Endothelial cell of umbilical vein (primary cell): ENCODE measurements at regions not wholly inside any gene's neighbourhood (a gene's known extent, or its start where the extent isn't known, plus 50 kb on each side); places are given as distances from the start of the nearest gene placed in this dataset.

ENCODE experiments used
- BruUV-seq: library from RNA; stranded (reverse); fragments of 400-500 nt; replicated peaks from 2 replicates; lab custom pipeline; 2021; lab: Mats Ljungman, UMichigan
- CTCF ChIA-PET: fragments of 300-600, 350-600 bp; sonication (Branson Sonifier 250); formaldehyde crosslinking; loops from one replicate; lab custom pipeline; 2021; ENCODE audit warnings: antibody characterized with exemption, inconsistent platforms; lab: Charles Lee
- POLR2A ChIA-PET: fragments of 300-600, 350-600 bp; sonication (Branson Sonifier 250); formaldehyde crosslinking; loops from one replicate; lab custom pipeline; 2021; ENCODE audit warnings: antibody characterized with exemption, inconsistent platforms; lab: Charles Lee
- DNase-seq: peaks from one replicate; pipeline ENCODE4 v3.0.0-alpha.2; 2011; ENCODE audit warnings: low read depth, low spot score
- FAIRE-seq: peaks from 2 replicates; lab custom pipeline; 2011; peaks lifted over from hg19 to GRCh38; lab: Jason Lieb, UNC
- H2AFZ ChIP-seq: 2 replicates; pipeline ENCODE4 v1.6.0; 2012; ENCODE audit warnings: low read depth, low read length, control low read depth, inconsistent platforms
- H3K27ac ChIP-seq: 2 replicates; pipeline ENCODE4 v1.5.1; 2011; ENCODE audit warnings: low read depth, mild to moderate bottlenecking, control low read depth, low read length, moderate library complexity; ENCODE audit not compliant: insufficient read depth
- H3K27me3 ChIP-seq, 2 experiments: 2 replicates each; pipeline versions ENCODE4 v1.6.0 to v1.6.1; 2011; ENCODE audit warnings: low read length in 2 of 2, mixed read lengths in 1 of 2; ENCODE audit not compliant: control insufficient read depth in 2 of 2, insufficient read depth in 2 of 2
- H3K36me3 ChIP-seq, 2 experiments: 2 replicates in 1 of 2; 3 replicates in 1 of 2; pipeline ENCODE4 v1.5.1; 2011; ENCODE audit warnings: low read length in 2 of 2, mild to moderate bottlenecking in 1 of 2, moderate library complexity in 1 of 2; ENCODE audit not compliant: control insufficient read depth in 2 of 2, insufficient read depth in 2 of 2; ENCODE audit errors: extremely low read depth in 1 of 2
- H3K4me1 ChIP-seq: 3 replicates; pipeline ENCODE4 v1.5.1; 2011; ENCODE audit warnings: mild to moderate bottlenecking, low read length; ENCODE audit not compliant: control insufficient read depth, insufficient read depth; ENCODE audit errors: extremely low read depth
- H3K4me2 ChIP-seq: 2 replicates; pipeline ENCODE4 v1.6.1; 2011; ENCODE audit warnings: low read length, control low read depth, mixed read lengths; ENCODE audit not compliant: insufficient read depth
- H3K4me3 ChIP-seq, 3 experiments: fragments of 200-600 bp in 1 of 3; sonication (generic), shearing (Covaris generic) in 1 of 3; replicated peaks in 1 of 3; 2 replicates each; pipeline ENCODE4 v1.5.1; 2011 to 2016; ENCODE audit warnings: control low read depth in 3 of 3, low read length in 3 of 3, mild to moderate bottlenecking in 2 of 3, inconsistent platforms in 1 of 3, low read depth in 1 of 3, moderate library complexity in 1 of 3; ENCODE audit not compliant: insufficient read depth in 1 of 3
- H3K79me2 ChIP-seq: 2 replicates; pipeline ENCODE4 v1.6.0; 2012; ENCODE audit warnings: low read length, inconsistent platforms; ENCODE audit not compliant: control insufficient read depth, insufficient read depth
- H3K9ac ChIP-seq: replicated peaks from 2 replicates; pipeline ENCODE3; 2011; ENCODE audit warnings: low read length, control low read depth; ENCODE audit not compliant: insufficient read depth; ENCODE audit errors: extremely low read depth
- H3K9me1 ChIP-seq: replicated peaks from 3 replicates; pipeline ENCODE4 v1.6.0; 2011; ENCODE audit warnings: mild to moderate bottlenecking, low read length; ENCODE audit not compliant: control insufficient read depth, insufficient read depth; ENCODE audit errors: extremely low read depth
- H3K9me3 ChIP-seq: replicated peaks from 2 replicates; pipeline ENCODE4 v1.5.1; 2012; ENCODE audit warnings: low read length, inconsistent platforms; ENCODE audit not compliant: control insufficient read depth, insufficient read depth
- H4K20me1 ChIP-seq: replicated peaks from 2 replicates; pipeline ENCODE3; 2011; ENCODE audit warnings: mild to moderate bottlenecking, low read length; ENCODE audit not compliant: control insufficient read depth, insufficient read depth; ENCODE audit errors: extremely low read depth
- CTCF ChIP-seq, 2 donors: IDR thresholded peaks; 1 replicate in 1 of 2; 2 replicates in 1 of 2; pipeline ENCODE4 v1.5.1; 2011; ENCODE audit warnings: low read length in 2 of 2, mild to moderate bottlenecking in 2 of 2, moderate library complexity in 2 of 2, control low read depth in 1 of 2, inconsistent platforms in 1 of 2, low read depth in 1 of 2; ENCODE audit not compliant: insufficient read depth in 1 of 2; ENCODE audit errors: extremely low read depth in 1 of 2
- EZH2 ChIP-seq: IDR thresholded peaks from 2 replicates; pipeline ENCODE4 v1.6.1; 2012; ENCODE audit warnings: borderline replicate concordance, low read depth, mild to moderate bottlenecking, moderate library complexity, low read length, inconsistent platforms; ENCODE audit not compliant: severe bottlenecking
- FOS ChIP-seq: IDR thresholded peaks from 2 replicates; pipeline ENCODE4 v1.6.1; 2011; ENCODE audit warnings: mild to moderate bottlenecking, low read length, moderate library complexity, borderline replicate concordance; ENCODE audit not compliant: insufficient read depth
- GATA2 ChIP-seq: IDR thresholded peaks from 2 replicates; pipeline ENCODE4 v1.7.0; 2011; ENCODE audit warnings: low read depth, mild to moderate bottlenecking, moderate library complexity, mixed read lengths, low read length; ENCODE audit not compliant: insufficient read length, insufficient read depth
- JUN ChIP-seq: IDR thresholded peaks from 2 replicates; pipeline ENCODE4 v1.6.1; 2011; ENCODE audit warnings: borderline replicate concordance, low read depth; ENCODE audit not compliant: insufficient read length, insufficient read depth
- MAX ChIP-seq: IDR thresholded peaks from 2 replicates; pipeline ENCODE4 v1.6.1; 2011; ENCODE audit not compliant: insufficient read depth, insufficient read length
- MYC ChIP-seq: IDR thresholded peaks from one replicate; pipeline ENCODE4 v1.6.1; 2011; ENCODE audit warnings: mild to moderate bottlenecking, low read depth, low read length
- POLR2A ChIP-seq: IDR thresholded peaks from 2 replicates; pipeline ENCODE4 v1.6.1; 2012; ENCODE audit warnings: low read depth, mild to moderate bottlenecking, control low read depth, low read length
- POLR2AphosphoS5 ChIP-seq: IDR thresholded peaks from 2 replicates; pipeline ENCODE4 v1.6.1; 2012; ENCODE audit warnings: low read depth, mild to moderate bottlenecking, control low read depth, low read length, moderate library complexity; ENCODE audit not compliant: insufficient read depth
- dilution Hi-C: fragments of 300-500 bp; cut with MboI; formaldehyde crosslinking; loops from one replicate; pipeline ENCODE4 v1.15.0; 2019; ENCODE audit warnings: low sequenced_read_pairs; ENCODE audit not compliant: extremely low pct_ligation_motif_present
- intact Hi-C: fragments of 100-400 bp; cut with micrococcal nuclease; formaldehyde crosslinking; loops from one replicate; pipeline ENCODE4 v1.10.0; 2022

GRCh38 chr20:56690531-56691175 lies 61.5 kb downstream of the TFAP2C start:
- H3K4me2 ChIP-seq = no peak overlapping the region

More at GRCh38 chr20:56690531-56691175, 61.5 kb downstream of the TFAP2C start:
- H3K9ac ChIP-seq = no peak overlapping the region
- H3K9me3 ChIP-seq = no peaks in the 10 kb centered on the region
- H3K4me1 ChIP-seq = no peaks in the 10 kb centered on the region
- ChIA-PET CTCF (interaction anchor here (0.6 kb wide), 1 partner anchor 43 kb away, joined by 4 read pairs; no protein-coding TSS in a partner anchor), POLR2A (interaction anchor here (0.6 kb wide), 1 partner anchor 44 kb away, joined by 10 read pairs; no protein-coding TSS in a partner anchor)
- H3K27me3 ChIP-seq = no peaks in the 10 kb centered on the region
- H4K20me1 ChIP-seq = no peaks in the 10 kb centered on the region
- no peak overlapping the region for H2AFZ ChIP-seq
- H3K36me3 ChIP-seq = no peaks in the 10 kb centered on the region
- H3K79me2 ChIP-seq = no peaks in the 10 kb centered on the region
- dilution Hi-C loops = no loop called here
- intact Hi-C loops = no loop called here
- no peak overlapping the region for H3K27ac ChIP-seq
- no peak for FAIRE-seq
- no peak for TF ChIP-seq MYC
- TF ChIP-seq POLR2A = no peak
- no peak for TF ChIP-seq MAX
- TF ChIP-seq FOS = no peak
- TF ChIP-seq GATA2 = no peak
- no peak for TF ChIP-seq JUN
- TF ChIP-seq EZH2 = no peak
- TF ChIP-seq CTCF (IDR thresholded peaks at IDR 0.05; ENCODE audit: extremely low read depth in 1 of 2, insufficient read depth in 1 of 2, low read depth in 1 of 2, low read length in 2 of 2) = no peak
- no peak for TF ChIP-seq POLR2AphosphoS5
- DNase-seq = no peak
- no peaks in the 10 kb centered on the region for H3K9me1 ChIP-seq
- no TSS peak for BruUV-seq
- no peak overlapping the region for H3K4me3 ChIP-seq
